Activated T-cell treated with anti-CD3 and anti-CD28 coated beads for 4 hours (primary cell): ENCODE measurements at regions not wholly inside any gene's neighbourhood (a gene's known extent, or its start where the extent isn't known, plus 50 kb on each side); places are given as distances from the start of the nearest gene placed in this dataset.
"Not testable (repeated sequence)": the region's sequence is repeated elsewhere in the genome, so short reads cannot be mapped to it uniquely, and the experiment has no call there.

Experiments
- DNase-seq: peaks from one replicate; pipeline ENCODE4 v3.0.0-alpha.2; 2020

DNA sequence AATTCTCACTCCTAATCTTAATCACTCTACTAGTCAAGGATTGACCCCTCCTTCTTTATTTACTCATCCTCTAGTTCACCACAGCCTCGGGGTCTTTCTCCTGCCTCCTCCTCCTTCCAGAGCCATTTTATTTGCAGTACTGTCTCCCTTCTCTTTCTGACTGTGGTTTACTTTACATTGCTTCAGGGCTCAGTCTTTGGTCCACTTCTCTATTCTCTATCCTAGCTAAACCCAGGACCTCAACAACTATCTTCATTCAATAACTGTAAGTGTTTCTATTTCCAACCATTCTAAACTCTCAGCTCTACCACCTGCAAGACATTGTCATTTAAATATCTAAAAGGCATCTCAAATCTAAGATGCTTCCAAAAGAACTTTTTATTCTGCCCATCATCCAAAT, 493.8 kb downstream of the TTLL7 start:
- DNase-seq = no peak

DNA sequence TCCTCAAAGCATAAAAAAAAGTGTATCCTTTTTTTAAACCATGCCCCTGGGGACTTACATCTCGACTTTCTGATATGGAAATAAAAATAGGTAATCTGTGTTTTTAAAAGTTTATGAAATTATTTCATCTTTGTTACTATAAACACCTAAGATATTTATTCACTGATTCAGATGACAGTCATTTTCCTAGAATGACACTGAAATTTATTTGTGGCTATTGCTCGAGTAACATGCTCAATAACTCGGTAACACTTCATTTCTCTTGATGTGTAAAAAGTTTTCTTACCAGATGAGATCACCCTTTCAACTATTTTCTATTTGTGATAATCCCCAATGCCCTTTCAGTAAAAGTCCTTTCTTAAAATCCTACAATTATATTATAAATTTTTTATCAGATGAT, 495.8 kb downstream of the TTLL7 start:
- no peak for DNase-seq

DNA sequence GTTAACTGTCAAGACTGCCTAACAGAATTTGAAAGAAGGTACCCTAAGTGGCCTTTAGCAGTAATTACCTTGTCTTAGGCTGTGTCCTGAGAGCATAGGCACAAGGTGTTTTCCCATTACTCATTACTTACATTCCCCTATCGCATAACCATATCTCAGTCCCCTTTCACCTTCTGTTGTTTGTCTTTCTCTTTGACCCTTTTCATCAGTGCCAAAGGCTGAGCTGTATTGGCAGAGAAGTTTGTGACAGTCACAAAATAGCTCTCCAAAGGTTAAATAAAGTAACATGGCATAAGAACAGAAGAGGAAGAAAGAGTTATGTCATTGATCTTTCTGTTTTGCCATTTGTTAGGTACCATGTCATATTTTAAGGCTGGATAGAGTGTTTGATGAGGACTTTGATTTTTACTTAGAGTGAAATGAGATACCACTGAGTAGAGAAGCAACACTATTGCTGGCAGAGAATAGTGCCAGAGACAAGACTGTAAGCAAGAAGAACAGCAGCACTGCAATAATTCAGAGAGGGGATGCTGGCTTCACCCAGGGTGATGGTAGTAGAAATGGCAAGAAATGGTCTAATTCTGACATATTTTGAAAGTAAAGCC, 497.8 kb downstream of the TTLL7 start:
- no peak for DNase-seq

DNA sequence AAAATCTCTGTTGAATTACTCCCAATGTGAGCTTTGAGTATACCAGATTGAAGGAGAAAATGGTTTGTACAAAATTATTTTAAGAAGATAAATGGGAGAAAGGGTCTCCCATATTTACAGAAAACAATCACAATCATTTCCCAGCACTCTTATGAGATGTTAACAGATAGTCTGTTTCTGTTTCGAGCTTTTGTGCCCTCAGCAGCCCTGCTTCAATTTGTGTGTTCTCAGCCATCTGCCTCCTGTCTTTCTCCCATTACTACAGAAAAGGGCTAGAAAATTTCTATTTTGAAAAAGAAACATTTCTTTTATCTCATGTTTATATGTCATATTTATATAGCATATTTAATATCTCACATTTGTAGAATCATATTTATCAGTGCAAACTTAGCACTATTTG, 498.4 kb downstream of the TTLL7 start:
- DNase-seq = no peak

DNA sequence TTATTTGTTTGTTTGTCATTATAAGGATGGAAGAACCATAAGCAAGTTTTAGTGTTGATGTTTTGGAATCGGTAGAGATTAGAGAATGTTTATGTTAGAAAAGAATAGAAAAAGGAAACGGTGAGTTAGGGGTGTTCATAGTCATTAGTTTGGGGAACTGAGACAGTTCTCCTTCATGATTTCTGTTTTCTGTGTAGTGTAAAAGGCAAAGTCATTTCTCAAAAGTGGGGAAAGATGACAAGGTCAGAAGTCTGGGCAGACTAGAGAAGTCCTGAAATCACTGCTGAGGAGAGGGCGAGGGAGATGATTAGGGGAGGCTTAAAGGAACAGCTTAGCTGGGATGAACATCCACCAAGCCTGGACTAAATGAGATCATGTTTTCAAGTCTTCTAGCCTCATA, 498.9 kb downstream of the TTLL7 start:
- no peak for DNase-seq

DNA sequence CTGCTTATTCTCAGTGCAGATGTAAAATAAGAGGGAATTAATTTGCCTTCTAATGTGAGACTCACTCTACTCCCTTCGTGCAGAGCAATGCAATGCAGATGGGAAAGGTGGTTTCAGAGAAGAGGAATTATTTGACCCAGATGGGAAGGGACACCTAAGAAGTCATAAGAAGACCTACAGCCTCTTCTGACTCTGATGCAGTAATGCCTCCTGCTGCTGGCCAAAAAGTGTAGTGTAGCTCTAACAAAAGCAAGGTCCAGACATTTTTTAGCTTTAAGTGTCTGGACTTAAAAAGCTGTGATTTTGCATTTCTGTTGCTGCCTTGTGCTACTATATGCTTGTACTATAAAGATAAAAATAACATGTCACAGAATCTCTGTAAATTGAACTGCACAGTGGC, 501.4 kb downstream of the TTLL7 start:
- no peak for DNase-seq

DNA sequence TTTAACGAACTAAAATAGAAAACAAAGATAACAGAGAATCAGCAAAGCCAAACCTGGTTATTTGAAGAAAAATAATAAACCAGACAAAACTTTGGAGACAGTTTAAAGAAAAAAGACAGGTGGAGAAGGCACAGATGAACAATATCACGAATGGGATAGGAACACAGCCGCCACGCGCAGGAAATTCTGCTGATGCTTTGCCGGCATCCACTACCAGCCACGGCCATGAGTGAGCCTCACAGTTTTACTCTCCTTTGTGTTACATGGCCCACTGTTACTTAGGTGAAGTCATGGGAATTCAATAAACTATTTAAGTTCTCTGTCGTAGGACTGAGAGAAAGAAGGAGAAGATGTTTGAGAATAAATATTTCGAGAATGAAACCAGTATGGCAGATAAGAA, 503.4 kb downstream of the TTLL7 start:
- DNase-seq = no peak

DNA sequence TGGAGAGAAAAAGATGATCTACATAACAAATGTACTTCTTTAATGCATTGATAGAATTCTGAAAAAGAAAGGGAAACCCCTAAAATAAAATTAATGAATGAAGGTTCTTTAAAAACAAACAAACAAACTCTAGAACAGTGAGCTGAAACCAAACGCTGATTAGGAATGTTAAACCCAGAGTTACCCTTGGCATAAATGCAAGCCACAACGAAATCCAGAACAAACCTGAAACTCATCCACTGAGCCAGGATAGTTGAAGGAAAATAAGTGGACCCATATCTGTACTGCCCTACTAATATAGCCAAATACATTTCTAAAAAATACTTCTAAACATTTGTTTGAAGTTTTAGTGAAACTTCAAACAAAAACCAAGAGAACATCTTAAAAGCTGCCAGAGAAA, 505.3 kb downstream of the TTLL7 start:
- DNase-seq = no peak

DNA sequence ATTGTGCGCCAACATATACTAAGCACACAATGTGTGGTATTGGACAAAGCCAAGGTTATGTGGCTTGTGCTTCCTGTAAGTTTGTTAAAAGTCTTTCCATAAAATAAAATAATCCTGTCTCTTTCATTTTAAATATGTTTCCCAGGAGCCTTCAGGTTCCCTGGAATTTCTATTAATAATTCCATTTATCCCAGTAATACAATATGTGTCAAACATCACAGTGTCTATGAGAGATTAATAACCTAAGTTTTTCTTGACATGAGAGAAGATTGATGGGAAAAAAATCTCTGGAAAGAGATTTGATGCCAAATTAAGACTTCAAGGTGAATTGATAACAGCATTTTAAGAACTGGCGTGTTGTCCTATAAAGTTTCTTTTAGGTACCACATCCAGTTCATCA, 507.0 kb downstream of the TTLL7 start:
- no peak for DNase-seq

DNA sequence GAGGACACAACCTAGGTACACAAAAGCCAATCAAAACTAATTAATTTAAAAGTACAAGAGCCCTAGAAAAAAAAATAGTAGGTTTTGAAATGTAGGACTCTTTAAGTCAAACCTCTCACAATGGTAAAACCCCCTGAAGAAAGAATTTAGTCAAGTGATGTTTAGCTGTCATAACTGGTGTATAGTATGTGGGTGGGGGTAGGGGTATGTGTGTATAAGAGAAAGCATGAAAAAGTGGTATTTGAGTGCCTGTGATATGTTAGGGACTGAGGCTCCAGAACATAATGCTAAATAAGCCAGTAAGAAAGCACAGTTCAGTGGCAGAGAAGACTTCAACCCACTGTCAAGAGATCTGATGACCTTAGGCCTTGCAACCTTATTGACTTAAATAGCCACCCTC, 507.9 kb downstream of the TTLL7 start:
- DNase-seq = no peak

DNA sequence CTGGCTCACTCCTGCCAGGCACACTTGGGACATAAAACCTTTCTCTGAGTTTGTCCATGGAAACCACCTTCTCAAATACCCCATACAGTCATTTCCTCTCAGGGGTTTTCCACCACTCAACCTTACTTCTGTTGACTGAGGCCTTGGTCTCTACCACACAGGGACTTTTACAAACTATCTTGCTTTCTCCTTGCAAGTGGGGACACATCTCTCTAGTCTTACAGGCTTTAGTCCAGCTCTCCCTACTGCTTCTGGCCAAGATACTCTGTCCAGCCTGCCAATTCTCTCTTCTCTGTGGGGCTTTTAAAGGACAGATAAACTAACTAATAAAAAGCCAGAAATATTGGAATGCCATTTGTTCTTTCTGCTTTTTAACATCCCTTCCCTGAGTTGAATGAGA, 510.8 kb downstream of the TTLL7 start:
- DNase-seq = not testable (repeated sequence)

DNA sequence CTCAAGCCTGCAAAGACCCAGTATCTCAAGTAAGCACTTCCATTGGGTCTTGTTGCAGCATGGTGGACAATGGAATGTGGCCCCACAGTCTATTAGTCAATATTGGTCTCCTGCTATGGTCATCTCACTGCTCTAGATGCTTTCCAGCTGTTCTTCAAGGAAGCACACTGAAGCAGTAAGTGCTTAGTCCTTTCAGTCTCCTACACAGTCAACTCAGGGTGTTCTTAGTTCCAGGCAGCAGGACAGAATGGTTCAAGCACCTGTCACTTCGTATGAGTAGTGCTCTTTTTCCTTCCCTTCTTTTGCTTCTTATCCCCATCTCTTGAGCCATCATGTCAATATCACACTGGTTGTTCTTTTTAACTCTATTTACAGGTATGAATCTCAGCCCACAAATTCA, 511.5 kb downstream of the TTLL7 start:
- not testable (repeated sequence) for DNase-seq

DNA sequence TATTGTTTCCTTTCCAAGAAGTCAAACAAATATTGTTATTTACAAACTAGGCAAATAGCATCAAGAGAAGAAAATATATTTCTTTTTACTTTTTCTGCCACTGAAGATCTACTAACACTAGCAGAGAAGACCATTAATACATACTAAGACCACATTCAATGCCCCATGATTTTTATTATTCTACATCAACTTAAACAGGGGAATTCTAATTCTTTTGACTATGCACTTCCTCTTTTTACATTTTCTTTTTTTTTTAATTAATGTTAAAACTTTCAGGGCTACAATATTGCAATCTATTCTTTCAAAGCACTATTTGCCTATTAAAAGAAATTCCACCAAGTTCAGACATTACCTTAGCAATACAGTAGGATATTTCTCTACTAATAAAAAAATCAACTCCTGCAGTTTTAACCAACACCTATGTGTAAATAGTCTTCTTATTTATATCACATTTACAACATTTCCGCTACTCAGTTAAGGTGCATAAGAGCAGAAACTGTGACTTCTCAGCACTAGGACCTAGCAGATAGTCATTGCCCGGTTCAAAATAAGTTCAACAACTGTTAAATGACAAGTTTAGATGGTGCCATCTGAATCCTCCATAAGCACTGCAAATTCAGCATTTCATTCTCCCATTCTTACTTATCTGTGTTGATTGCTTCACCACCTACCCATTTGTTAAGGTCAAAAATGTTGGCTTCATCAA, 513.5 kb downstream of the TTLL7 start:
- DNase-seq = not testable (repeated sequence)

DNA sequence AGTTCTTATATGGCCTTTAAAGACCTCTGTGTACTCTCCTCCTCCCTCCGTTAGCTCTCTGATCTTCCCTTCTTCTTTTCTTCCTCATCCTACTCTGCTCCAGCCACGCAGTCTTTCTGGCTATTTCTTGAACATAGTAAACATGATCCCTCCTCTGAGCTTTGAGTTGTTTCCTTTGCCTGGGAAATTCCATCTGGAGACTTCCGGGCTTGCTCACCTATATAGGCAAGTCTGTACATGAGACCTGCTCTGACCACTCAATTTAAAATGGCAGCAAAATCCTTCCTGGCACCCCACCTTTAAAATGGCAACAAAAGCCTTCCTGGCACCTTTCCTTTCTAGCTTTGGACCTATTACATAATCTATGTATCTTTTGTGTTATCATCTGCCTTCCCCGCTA, 517.6 kb downstream of the TTLL7 start:
- not testable (repeated sequence) for DNase-seq

DNA sequence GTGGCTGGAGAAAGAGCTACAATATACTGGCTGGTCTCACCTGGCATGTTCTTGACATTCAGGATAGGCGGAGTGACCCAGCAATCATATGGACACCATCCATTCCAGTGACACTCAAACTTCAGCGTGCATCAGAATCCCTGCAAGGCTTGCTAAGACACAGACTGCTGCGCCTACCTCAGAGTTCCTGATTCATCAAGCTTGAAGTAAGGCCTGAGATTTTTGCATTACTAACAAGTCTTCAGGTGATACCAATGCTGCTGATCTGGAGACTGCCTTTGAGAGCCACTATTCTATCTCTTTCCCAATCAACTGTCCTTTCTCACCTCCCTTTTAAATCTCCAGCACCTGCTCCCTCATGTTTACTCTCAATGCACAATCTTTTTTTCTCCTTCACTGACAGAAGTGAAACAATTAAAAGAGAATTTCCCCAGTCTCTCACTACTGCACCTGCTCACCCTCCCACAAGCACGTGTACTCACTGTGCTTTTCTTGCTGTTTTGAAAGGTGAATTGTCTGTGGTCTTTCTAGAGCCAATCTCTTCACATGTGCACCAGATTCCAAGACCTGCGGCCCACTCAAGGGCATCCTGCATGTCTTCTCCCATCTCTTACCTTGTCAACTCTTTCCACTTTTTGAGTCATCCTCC, 519.2 kb downstream of the TTLL7 start:
- not testable (repeated sequence) for DNase-seq

DNA sequence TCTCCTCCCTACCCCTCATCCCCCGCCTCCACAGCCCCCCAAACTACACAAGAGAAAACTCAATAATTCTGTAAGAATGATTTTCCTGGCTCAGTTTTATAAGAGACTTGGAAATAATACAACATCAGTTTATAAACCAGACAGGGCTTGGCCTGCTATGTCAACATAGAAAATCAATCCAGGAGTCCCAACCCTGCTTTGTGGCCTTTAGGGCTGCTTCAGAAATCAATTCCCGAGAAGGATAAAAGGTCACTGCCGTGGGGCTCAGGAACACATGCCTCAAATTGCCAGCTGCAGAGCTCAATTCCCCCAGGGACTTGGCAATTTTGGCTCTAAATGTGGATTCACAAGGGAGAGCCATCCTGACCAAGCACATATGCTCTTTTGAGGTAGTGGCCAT, 520.8 kb downstream of the TTLL7 start:
- DNase-seq = not testable (repeated sequence)

DNA sequence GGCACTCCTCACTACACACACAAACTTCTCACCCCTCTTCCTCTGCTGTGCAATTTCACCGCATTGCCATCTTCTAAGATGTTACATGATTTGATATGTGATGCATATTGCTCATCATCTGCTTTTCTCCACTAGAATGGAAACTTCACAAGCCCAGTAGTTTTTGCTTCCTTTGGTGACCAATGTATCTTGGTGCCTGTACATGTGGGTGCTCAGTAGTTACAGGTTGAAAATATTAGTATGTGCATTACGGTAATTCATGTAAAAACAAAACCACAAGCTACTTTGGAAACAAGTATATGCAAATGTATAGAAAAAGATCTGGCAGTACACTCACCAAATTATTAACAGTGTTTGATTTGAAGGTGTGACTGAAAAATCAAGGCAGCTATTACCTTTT, 522.4 kb downstream of the TTLL7 start:
- not testable (repeated sequence) for DNase-seq

DNA sequence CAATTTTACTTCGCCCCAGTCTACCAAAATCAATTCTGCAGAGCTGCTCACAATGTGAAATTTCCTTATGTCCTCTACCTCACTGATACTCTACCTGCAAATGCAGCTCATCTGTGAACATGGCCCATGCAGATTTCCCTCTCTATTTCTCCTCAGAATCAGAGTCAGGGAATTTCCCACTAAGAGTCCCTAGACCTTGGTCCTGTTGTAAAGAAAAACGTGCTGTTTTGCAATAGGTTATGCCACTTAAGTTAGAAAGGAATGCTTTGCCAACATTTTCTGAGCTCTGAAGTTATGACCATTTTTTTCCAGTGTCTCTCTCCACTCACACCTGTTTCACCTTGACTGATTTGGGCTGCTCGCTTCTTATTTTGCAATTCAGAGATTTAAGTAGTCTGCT, 524.0 kb downstream of the TTLL7 start:
- not testable (repeated sequence) for DNase-seq

DNA sequence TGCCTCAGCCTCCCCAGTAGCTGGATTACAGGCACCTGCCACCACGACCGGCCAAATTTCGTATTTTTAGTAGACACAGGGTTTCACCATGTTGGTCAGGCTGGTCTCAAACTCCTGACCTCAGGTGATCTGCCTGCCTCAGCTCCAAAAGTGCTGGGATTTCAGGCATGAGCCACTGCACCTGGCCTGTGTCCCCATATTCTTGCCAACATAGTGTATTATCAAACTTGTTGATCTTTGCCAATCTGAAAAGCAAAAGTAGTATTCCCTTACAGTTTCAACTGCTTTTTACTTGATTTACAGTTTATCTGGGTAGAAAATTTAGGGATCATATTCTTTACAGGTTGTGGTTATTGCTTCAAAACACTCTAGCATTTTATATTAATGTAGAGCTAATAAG, 524.9 kb downstream of the TTLL7 start:
- DNase-seq = not testable (repeated sequence)

DNA sequence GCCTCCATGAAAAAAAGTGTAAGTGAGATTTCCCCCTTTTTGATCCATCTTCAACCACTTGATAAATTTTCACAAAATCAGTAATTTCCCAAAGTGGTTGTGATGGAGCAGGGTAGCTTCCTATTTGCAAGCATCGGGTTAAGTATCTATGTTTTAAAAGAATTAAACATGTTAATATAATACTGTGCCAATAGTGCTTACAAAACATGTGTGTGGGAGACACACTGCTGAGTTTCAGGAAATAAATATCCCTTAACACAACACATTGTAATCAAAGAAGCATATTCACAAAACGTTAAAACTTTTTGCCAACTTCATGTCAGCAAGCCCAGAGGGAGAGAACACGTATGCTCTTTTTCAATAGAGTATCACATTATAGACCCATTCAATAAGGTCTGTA, 526.9 kb downstream of the TTLL7 start:
- not testable (repeated sequence) for DNase-seq

DNA sequence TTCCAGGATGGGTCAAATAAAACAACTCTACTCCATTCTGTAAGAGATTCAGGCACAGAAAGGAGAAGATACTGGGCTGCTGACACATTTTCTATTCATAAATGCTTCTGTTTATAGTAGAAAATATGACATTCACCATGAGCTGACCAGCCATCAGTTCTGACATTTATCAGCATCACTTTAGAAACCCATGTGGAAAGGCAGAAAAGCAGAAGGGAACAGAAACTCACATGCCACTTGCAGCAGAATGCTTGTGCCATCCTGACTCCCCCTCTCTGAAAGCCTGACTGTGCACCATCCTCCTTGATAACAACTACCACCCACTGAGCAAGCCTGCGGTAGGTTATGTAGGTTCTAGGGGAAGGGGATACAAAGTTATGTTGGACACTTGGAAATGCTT, 527.7 kb downstream of the TTLL7 start:
- not testable (repeated sequence) for DNase-seq

DNA sequence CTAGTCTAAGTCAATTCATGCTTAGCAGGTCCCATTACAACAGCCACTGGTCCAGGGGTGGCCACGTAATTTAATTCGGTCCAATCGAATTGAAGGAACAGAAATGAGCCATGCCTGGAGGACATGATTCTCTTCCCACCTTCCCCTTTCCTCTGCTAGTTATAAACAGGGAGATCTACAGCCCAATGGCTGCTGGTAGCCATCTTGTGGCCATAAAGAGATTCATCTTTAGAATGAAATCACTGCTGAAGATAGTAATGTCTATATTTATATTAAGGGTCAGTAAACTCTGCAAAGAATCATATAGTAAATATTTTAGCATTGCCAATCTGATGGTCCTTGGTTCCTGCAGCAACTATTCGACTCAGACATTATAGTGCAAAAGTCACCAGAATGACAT, 530.6 kb downstream of the TTLL7 start:
- not testable (repeated sequence) for DNase-seq

DNA sequence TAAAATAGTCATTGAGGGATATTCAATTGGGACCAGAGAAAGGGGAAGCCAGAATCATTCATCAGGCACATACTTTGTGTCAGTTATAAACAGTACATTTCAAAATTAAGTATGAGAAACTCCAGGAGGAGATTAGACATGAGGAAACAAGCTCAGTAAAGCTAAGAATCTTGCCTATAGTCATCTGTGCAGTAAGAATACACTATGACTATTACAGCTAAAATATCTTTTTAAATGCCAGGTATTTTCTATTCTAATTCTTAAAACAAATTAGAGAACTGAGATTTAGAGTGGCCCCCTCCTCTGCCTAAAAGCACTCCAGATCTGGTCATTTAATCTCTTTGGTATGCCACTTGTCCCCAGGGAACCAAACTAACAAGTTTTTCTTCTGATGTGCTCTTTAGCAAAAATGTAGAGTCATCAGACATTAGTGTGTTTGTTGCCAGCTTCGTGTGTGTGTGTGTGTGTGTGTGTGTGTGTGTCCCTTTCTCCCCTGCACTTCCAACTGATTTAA, 541.1 kb downstream of the TTLL7 start:
- DNase-seq = not testable (repeated sequence)

DNA sequence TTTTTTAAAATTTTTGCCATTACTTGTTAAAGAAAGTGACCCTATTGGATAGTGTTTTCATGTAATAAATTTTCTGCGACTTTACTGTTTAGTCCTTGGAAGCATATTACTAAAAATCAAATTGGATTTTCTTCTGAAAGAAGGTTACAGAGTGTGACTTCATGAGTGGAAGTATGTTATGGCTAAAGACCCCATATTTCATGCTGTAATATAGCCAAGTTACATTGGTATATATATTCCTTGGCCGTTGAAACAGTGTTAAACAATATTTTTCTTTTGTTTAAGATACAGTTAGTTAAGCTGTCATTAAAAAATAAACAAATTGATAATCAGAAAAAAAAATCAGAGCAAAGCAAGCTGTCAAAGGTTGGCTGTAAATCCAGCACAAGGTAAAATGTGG, 541.7 kb downstream of the TTLL7 start:
- DNase-seq = not testable (repeated sequence)
